HepG2 (cell line): ENCODE measurements at regions not wholly inside any gene's neighbourhood (a gene's known extent, or its start where the extent isn't known, plus 50 kb on each side); places are given as distances from the start of the nearest gene placed in this dataset.

Source experiments
- ATAC-seq: fragments of 200-7000 bp; cut with Tn5 transposase; 3 replicates; pipeline ENCODE4 v1.9.1; 2020; ENCODE audit warnings: mild to moderate bottlenecking, moderate library complexity
- BruUV-seq: library from RNA; stranded (reverse); fragments of 400-500 nt; replicated peaks from 2 replicates; lab custom pipeline; 2021; lab: Mats Ljungman, UMichigan
- CTCF ChIA-PET: fragments of 300-600 bp; formaldehyde crosslinking; extraction: SDS; loops from one replicate; lab custom pipeline; 2021; ENCODE audit warnings: low total read pairs, inconsistent platforms, low intra/inter-chr PET ratio; lab: Yijun Ruan, JAX
- POLR2A ChIA-PET: fragments of 350-600 bp; sonication (Branson Sonifier 250); formaldehyde crosslinking; loops from one replicate; lab custom pipeline; 2020; ENCODE audit warnings: antibody characterized with exemption, inconsistent platforms; lab: Yijun Ruan, JAX
- DNase-seq: peaks from one replicate; pipeline ENCODE4 v3.0.0-alpha.2; 2015; ENCODE audit warnings: low spot score
- FAIRE-seq: peaks from 3 replicates; lab custom pipeline; 2011; peaks lifted over from hg19 to GRCh38; lab: Jason Lieb, UNC
- H2AFZ ChIP-seq: one replicate; pipeline ENCODE4 v1.6.1; 2011; ENCODE audit warnings: low read length, inconsistent platforms
- H3K27ac ChIP-seq: fragments of 300-600 bp; 3 replicates; pipeline ENCODE4 v1.8.0; 2011; ENCODE audit warnings: mixed run types, mild to moderate bottlenecking, mixed read lengths, low read length, inconsistent platforms; ENCODE audit not compliant: insufficient read depth; ENCODE audit errors: extremely low read length
- H3K27me3 ChIP-seq, 2 experiments: fragments of 200-600 bp in 1 of 2; 2 replicates in 1 of 2; 3 replicates in 1 of 2; pipeline versions ENCODE4 v1.6.0 to v1.8.0; 2011; ENCODE audit warnings: low read length in 2 of 2, mild to moderate bottlenecking in 2 of 2, moderate library complexity in 2 of 2, inconsistent platforms in 1 of 2; ENCODE audit not compliant: insufficient read depth in 2 of 2, control insufficient read depth in 1 of 2
- H3K36me3 ChIP-seq, 2 experiments: fragments of 200-600 bp in 1 of 2; replicated peaks in 1 of 2; 2 replicates in 1 of 2; 3 replicates in 1 of 2; pipeline versions ENCODE4 v1.5.1 to v1.8.0; 2011; ENCODE audit warnings: low read length in 2 of 2, inconsistent platforms in 1 of 2; ENCODE audit not compliant: insufficient read depth in 2 of 2, control insufficient read depth in 1 of 2
- H3K4me1 ChIP-seq: 2 replicates; pipeline ENCODE4 v1.5.1; 2012; ENCODE audit warnings: low read length, inconsistent platforms; ENCODE audit not compliant: insufficient read depth
- H3K4me2 ChIP-seq: 2 replicates; pipeline ENCODE4 v1.6.0; 2011; ENCODE audit warnings: low read depth, low read length, inconsistent platforms
- H3K4me3 ChIP-seq, 3 experiments: fragments of 200-600 bp in 1 of 3; sonication (generic), shearing (Covaris generic) in 1 of 3; replicated peaks in 1 of 3; 2 replicates each; pipeline ENCODE4 v1.5.1; 2011 to 2016; ENCODE audit warnings: low read length in 3 of 3, inconsistent platforms in 2 of 3, low read depth in 2 of 3, mild to moderate bottlenecking in 2 of 3, control low read depth in 1 of 3, mixed read lengths in 1 of 3; ENCODE audit not compliant: insufficient read depth in 1 of 3
- H3K79me2 ChIP-seq: one replicate; pipeline ENCODE4 v1.6.1; 2011; ENCODE audit warnings: low read length, inconsistent platforms; ENCODE audit not compliant: insufficient read depth
- H3K9ac ChIP-seq: 2 replicates; pipeline ENCODE4 v1.6.0; 2011; ENCODE audit warnings: mild to moderate bottlenecking, low read depth, low read length, inconsistent platforms; ENCODE audit not compliant: insufficient read depth
- H3K9me3 ChIP-seq: 2 replicates; pipeline ENCODE4 v1.5.1; 2012; ENCODE audit warnings: mild to moderate bottlenecking, low read length
- H4K20me1 ChIP-seq: 2 replicates; pipeline ENCODE4 v1.6.0; 2011; ENCODE audit warnings: inconsistent platforms, mild to moderate bottlenecking, low read length, moderate library complexity; ENCODE audit not compliant: insufficient read depth
- AGO1 ChIP-seq: fragments of 200-400 bp; formaldehyde crosslinking; IDR thresholded peaks from 2 replicates; pipeline ENCODE4 v1.6.1; 2017; ENCODE audit warnings: mild to moderate bottlenecking, low read depth, low read length, moderate library complexity; ENCODE audit not compliant: poor library complexity, severe bottlenecking
- ATF2 ChIP-seq: sonication (generic); formaldehyde crosslinking; IDR thresholded peaks from 2 replicates; pipeline ENCODE4 v1.4.0; 2020; ENCODE audit warnings: missing genetic modification reagents
- BATF2 ChIP-seq: sonication (generic); formaldehyde crosslinking; IDR thresholded peaks from 2 replicates; pipeline ENCODE4 v1.8.0; 2022; ENCODE audit warnings: mild to moderate bottlenecking, missing genetic modification reagents, moderate library complexity
- ELK4 ChIP-seq: sonication (generic); formaldehyde crosslinking; IDR thresholded peaks from 2 replicates; pipeline ENCODE4 v1.9.0; 2021; ENCODE audit warnings: missing genetic modification reagents, borderline replicate concordance
- HHEX ChIP-seq: IDR thresholded peaks from 2 replicates; pipeline ENCODE4 v1.6.1; 2016; ENCODE audit warnings: control low read depth
- KMT2A ChIP-seq: sonication (generic); formaldehyde crosslinking; IDR thresholded peaks from 2 replicates; pipeline ENCODE4 v1.4.0; 2020; ENCODE audit warnings: missing genetic modification reagents
- RBM39 ChIP-seq: fragments of 200-400 bp; formaldehyde crosslinking; IDR thresholded peaks from one replicate; pipeline ENCODE4 v1.6.1; 2018; ENCODE audit warnings: antibody characterized with exemption, mild to moderate bottlenecking, low read depth, low read length; ENCODE audit not compliant: poor library complexity, severe bottlenecking
- SMAD9 ChIP-seq: sonication (generic); formaldehyde crosslinking; IDR thresholded peaks from 2 replicates; pipeline ENCODE4 v1.5.1; 2020; ENCODE audit warnings: mild to moderate bottlenecking, missing genetic modification reagents
- SRSF4 ChIP-seq: fragments of 200-400 bp; formaldehyde crosslinking; IDR thresholded peaks from one replicate; pipeline ENCODE4 v1.6.1; 2018; ENCODE audit warnings: mild to moderate bottlenecking, low read depth, low read length, moderate library complexity; ENCODE audit not compliant: poor library complexity, severe bottlenecking
- THAP9 ChIP-seq: sonication (generic); formaldehyde crosslinking; IDR thresholded peaks from 2 replicates; pipeline ENCODE4; 2020; ENCODE audit warnings: missing genetic modification reagents, mild to moderate bottlenecking, borderline replicate concordance
- ZBTB25 ChIP-seq: IDR thresholded peaks from 2 replicates; pipeline ENCODE4 v1.6.1; 2018; ENCODE audit warnings: missing genetic modification reagents
- ZBTB7B ChIP-seq: sonication (generic); formaldehyde crosslinking; IDR thresholded peaks from 2 replicates; pipeline ENCODE4 v1.4.0; 2020; ENCODE audit warnings: missing genetic modification reagents
- ZNF207 ChIP-seq: fragments of 450-650 bp; IDR thresholded peaks from 2 replicates; pipeline ENCODE4 v1.6.1; 2016; ENCODE audit warnings: antibody characterized with exemption, borderline replicate concordance
- ZNF263 ChIP-seq: sonication (generic); formaldehyde crosslinking; IDR thresholded peaks from 2 replicates; pipeline ENCODE4 v1.4.0; 2020; ENCODE audit warnings: missing genetic modification reagents
- ZNF30 ChIP-seq: sonication (generic); formaldehyde crosslinking; IDR thresholded peaks from 2 replicates; pipeline ENCODE4 v1.5.0; 2020; ENCODE audit warnings: mild to moderate bottlenecking, missing genetic modification reagents
- ZNF331 ChIP-seq: sonication (generic); formaldehyde crosslinking; IDR thresholded peaks from 2 replicates; pipeline ENCODE4 v1.4.0; 2020; ENCODE audit warnings: missing genetic modification reagents
- ZNF770 ChIP-seq: sonication (generic); formaldehyde crosslinking; IDR thresholded peaks from 2 replicates; pipeline ENCODE4 v1.5.0; 2020; ENCODE audit warnings: mild to moderate bottlenecking, missing genetic modification reagents
- WGBS: methylation state at CpG from one replicate; pipeline ENCODE4 v1.1.6; 2017; ENCODE audit warnings: low lambda C conversion rate; 5-methylcytosine and 5-hydroxymethylcytosine counted together
- in situ Hi-C: cut with HindIII; loops from 2 replicates; pipeline ENCODE4 v1.10.0; 2017; ENCODE audit warnings: low pct_unique_long_range_greater_than_20kb; ENCODE audit not compliant: extremely low pct_ligation_motif_present
- intact Hi-C: fragments of 100-400 bp; cut with micrococcal nuclease; formaldehyde crosslinking; loops from one replicate; pipeline ENCODE4 v1.10.0; 2022; ENCODE audit not compliant: unreplicated experiment

GRCh38 chr5:136892000-136892399, 526.7 kb upstream of the TRPC7 start:
- intact Hi-C loops, result no loop called here
- TF ChIP-seq HHEX (CRISPR knock-in tag) (no peak), KMT2A (CRISPR knock-in tag) (no peak), RBM39 (no peak), THAP9 (CRISPR knock-in tag) (no peak), ZBTB7B (CRISPR knock-in tag) (no peak), AGO1 (no peak), ATF2 (CRISPR knock-in tag) (no peak), ZNF207 (no peak), ZNF30 (CRISPR knock-in tag) (no peak), ZNF263 (no peak), SRSF4 (no peak), ZNF770 (no peak), ZNF331 (CRISPR knock-in tag) (no peak), ZBTB25 (CRISPR knock-in tag) (no peak), SMAD9 (CRISPR knock-in tag) (no peak), BATF2 (no peak), ELK4 (CRISPR knock-in tag) (no peak)

More at GRCh38 chr5:136892000-136892399, 526.7 kb upstream of the TRPC7 start:
- H4K20me1 ChIP-seq, result no peaks in the 10 kb centered on the region
- no peak overlapping the region for H3K4me2 ChIP-seq
- no peak overlapping the region for H3K4me3 ChIP-seq
- H3K27ac ChIP-seq, result no peak overlapping the region
- H2AFZ ChIP-seq, result no peak overlapping the region
- in situ Hi-C loops, result no loop called here
- no peaks in the 10 kb centered on the region for H3K4me1 ChIP-seq
- no peaks in the 10 kb centered on the region for H3K79me2 ChIP-seq
- H3K9me3 ChIP-seq, result no peaks in the 10 kb centered on the region
- ChIA-PET POLR2A (no interaction called here), CTCF (no interaction called here)
- FAIRE-seq, result no peak
- no peak for DNase-seq
- WGBS, result 30% methylated on average over 3 of the region's 3 CpGs
- no peaks in the 10 kb centered on the region for H3K27me3 ChIP-seq
- no peak for ATAC-seq
- no peak overlapping the region for H3K9ac ChIP-seq
- no peaks in the 10 kb centered on the region for H3K36me3 ChIP-seq
- BruUV-seq, result no TSS peak
